ENCODE measurements at regions not wholly inside any gene's neighbourhood (a gene's known extent, or its start where the extent isn't known, plus 50 kb on each side); places are given as distances from the start of the nearest gene placed in this dataset.
A peak's percentile ranks its signal among the peaks of the same experiment; 100 is the strongest.

GRCh38 chr13:29929062-29929847 is 78.8 kb upstream of the UBL3 start:
- H3K79me2 ChIP-seq (ENCODE audit: control insufficient read depth, insufficient read depth, low read length) = no peaks in the 10 kb centered on the region
- no peaks in the 10 kb centered on the region for H3K9me1 ChIP-seq (ENCODE audit: control insufficient read depth, insufficient read depth, low read length)
- TF ChIP-seq CEBPG (CRISPR knock-in tag; IDR thresholded peaks at IDR 0.05) (no peak), CEBPG (tag; conservative IDR thresholded peaks at IDR 0.05 in 1 of 2, IDR thresholded peaks at IDR 0.05 in 1 of 2) (peak; percentile 38 to 50; a peak in 1 of 4 replicates), CEBPB (tag; IDR thresholded peaks at IDR 0.05) (peak; percentile 49; the same call in 1 of the 2 replicates), ATF3 (IDR thresholded peaks at IDR 0.05) (peak; percentile 77), ATF3 (CRISPR knock-in tag; conservative IDR thresholded peaks at IDR 0.05) (no peak), RUNX1 (IDR thresholded peaks at IDR 0.05; ENCODE audit: low read depth) (no peak)
- H3K4me3 ChIP-seq = no peak overlapping the region
- DNase-seq (ENCODE audit: extremely low read depth in 1 of 4, low spot score in 3 of 4) (no peak), FAIRE-seq (no peak), ATAC-seq (no peak)
- CTCF ChIA-PET (ENCODE audit: low intra/inter-chr PET ratio) = no interaction called here
- no peak overlapping the region for H2AFZ ChIP-seq (ENCODE audit: low read depth, low read length)
- H3K4me1 ChIP-seq (replicated peaks in 1 of 2; ENCODE audit: control insufficient read depth in 2 of 2, insufficient read depth in 2 of 2, low read length in 2 of 2) = no peaks in the 10 kb centered on the region; a peak in 2 of 5 replicates
- H3K9ac ChIP-seq (ENCODE audit: insufficient read depth in 1 of 2, low read depth in 2 of 2, low read length in 2 of 2) = no peak overlapping the region
- WGBS (ENCODE audit: insufficient coverage, low coverage, missing lambda C conversion rate) = 1% methylated on average over 9 of the region's 10 CpGs
- no peaks in the 10 kb centered on the region for H4K20me1 ChIP-seq (replicated peaks; ENCODE audit: control insufficient read depth, insufficient read depth, low read length)
- H3K27ac ChIP-seq (ENCODE audit: extremely low read depth, low read depth, low read length) = no peak overlapping the region
- H3K36me3 ChIP-seq (ENCODE audit: control insufficient read depth, insufficient read depth, low read length) = no peaks in the 10 kb centered on the region
- in situ Hi-C loops (cut with MboI) = no loop called here
- no TSS peak for BruUV-seq (replicated peaks)
- intact Hi-C loops (cut with micrococcal nuclease) = no loop called here
- no peaks in the 10 kb centered on the region for H3K9me3 ChIP-seq (replicated peaks; ENCODE audit: control insufficient read depth, insufficient read depth, low read depth, low read length)
- H3K4me2 ChIP-seq (ENCODE audit: insufficient read depth, low read length) = no peak overlapping the region
- H3K27me3 ChIP-seq (ENCODE audit: control insufficient read depth in 2 of 2, insufficient read depth in 2 of 2, low read length in 2 of 2) = no peaks in the 10 kb centered on the region; a peak in 1 of 5 replicates
- POLR2A ChIA-PET = interaction anchor here (0.7 kb wide), 1 partner anchor 347 kb away, joined by 3 read pairs; no protein-coding TSS in a partner anchor
